ENCODE measurements at regions not wholly inside any gene's neighbourhood (a gene's known extent, or its start where the extent isn't known, plus 50 kb on each side); places are given as distances from the start of the nearest gene placed in this dataset.
A peak's percentile ranks its signal among the peaks of the same experiment; 100 is the strongest.

- TF ChIP-seq ZNF766 (CRISPR knock-in tag; conservative IDR thresholded peaks at IDR 0.05) (peak; percentile 51; the same call in 1 of the 2 replicates), ZBTB49 (CRISPR knock-in tag; IDR thresholded peaks at IDR 0.05; ENCODE audit: borderline replicate concordance) (no peak), SMAD4 (CRISPR knock-in tag; conservative IDR thresholded peaks at IDR 0.05) (0 out of 2 replicates have a peak, but pooled peaks have one; percentile 32), E2F4 (CRISPR knock-in tag; IDR thresholded peaks at IDR 0.05; ENCODE audit: low read depth) (no peak), ZNF79 (CRISPR knock-in tag; IDR thresholded peaks at IDR 0.05; ENCODE audit: low read depth) (peak; percentile 45; the same call in 1 of the 2 replicates), LEF1 (IDR thresholded peaks at IDR 0.05) (no peak), DMBX1 (CRISPR knock-in tag; IDR thresholded peaks at IDR 0.05; ENCODE audit: borderline replicate concordance) (peak; percentile 65; the same call in 1 of the 2 replicates), MECOM (CRISPR knock-in tag; IDR thresholded peaks at IDR 0.05) (0 out of 2 replicates have a peak, but pooled peaks have one; percentile 39), PTTG1 (tag; IDR thresholded peaks at IDR 0.05; ENCODE audit: low read depth) (peak; percentile 66; the same call in 1 of the 2 replicates), ZNF639 (CRISPR knock-in tag; conservative IDR thresholded peaks at IDR 0.05 in 1 of 2, IDR thresholded peaks at IDR 0.05 in 1 of 2) (peak in 1 of 2 experiments; percentile 63; a peak in 1 of 4 replicates), BACH1 (tag; IDR thresholded peaks at IDR 0.05) (peak; percentile 52; the same call in 1 of the 2 replicates), BCL6 (CRISPR knock-in tag; IDR thresholded peaks at IDR 0.05) (peak; percentile 41; the same call in 1 of the 2 replicates), ZNF175 (CRISPR knock-in tag; IDR thresholded peaks at IDR 0.05; ENCODE audit: low read depth) (0 out of 2 replicates have a peak, but pooled peaks have one; percentile 58), NR2C1 (IDR thresholded peaks at IDR 0.05) (no peak), NR2C1 (tag; IDR thresholded peaks at IDR 0.05) (0 out of 2 replicates have a peak, but pooled peaks have one; percentile 38)
Observed at GRCh38 chr17:21528031-21528695, 152.0 kb downstream of the KCNJ12 start (continued).
